ENCODE measurements at regions not wholly inside any gene's neighbourhood (a gene's known extent, or its start where the extent isn't known, plus 50 kb on each side); places are given as distances from the start of the nearest gene placed in this dataset.

DNA sequence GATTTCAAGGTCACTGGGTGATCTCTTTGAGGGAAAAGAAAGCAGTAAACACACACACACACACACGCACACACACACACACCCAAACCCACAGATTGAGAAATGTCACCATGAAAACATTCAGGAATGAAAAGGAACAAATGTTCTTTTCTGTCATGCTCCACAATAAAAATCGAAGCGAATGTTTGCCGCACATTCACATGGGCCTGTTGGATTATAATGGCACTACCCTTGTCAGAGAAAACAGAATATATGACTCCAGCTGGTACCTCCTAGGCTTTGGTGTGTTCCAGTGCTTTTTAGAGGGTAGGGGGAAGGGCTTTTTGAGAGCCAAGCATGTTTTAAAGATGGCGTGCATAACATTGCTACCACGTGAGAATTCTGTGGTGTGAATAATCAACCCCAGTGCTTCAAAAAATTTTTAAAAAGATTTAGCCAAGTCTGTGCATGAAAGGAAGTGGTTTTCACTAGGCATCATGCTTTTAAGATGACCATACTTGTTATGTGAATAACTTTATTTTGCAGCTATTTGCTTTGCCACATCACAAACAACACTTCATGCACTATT is 120.8 kb upstream of the ZNF608 start:
- TF ChIP-seq, protein P1, sequence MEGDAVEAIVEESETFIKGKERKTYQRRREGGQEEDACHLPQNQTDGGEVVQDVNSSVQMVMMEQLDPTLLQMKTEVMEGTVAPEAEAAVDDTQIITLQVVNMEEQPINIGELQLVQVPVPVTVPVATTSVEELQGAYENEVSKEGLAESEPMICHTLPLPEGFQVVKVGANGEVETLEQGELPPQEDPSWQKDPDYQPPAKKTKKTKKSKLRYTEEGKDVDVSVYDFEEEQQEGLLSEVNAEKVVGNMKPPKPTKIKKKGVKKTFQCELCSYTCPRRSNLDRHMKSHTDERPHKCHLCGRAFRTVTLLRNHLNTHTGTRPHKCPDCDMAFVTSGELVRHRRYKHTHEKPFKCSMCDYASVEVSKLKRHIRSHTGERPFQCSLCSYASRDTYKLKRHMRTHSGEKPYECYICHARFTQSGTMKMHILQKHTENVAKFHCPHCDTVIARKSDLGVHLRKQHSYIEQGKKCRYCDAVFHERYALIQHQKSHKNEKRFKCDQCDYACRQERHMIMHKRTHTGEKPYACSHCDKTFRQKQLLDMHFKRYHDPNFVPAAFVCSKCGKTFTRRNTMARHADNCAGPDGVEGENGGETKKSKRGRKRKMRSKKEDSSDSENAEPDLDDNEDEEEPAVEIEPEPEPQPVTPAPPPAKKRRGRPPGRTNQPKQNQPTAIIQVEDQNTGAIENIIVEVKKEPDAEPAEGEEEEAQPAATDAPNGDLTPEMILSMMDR (IDR thresholded peaks at IDR 0.05), result no peak
- DNase-seq, result peak; percentile 55

DNA sequence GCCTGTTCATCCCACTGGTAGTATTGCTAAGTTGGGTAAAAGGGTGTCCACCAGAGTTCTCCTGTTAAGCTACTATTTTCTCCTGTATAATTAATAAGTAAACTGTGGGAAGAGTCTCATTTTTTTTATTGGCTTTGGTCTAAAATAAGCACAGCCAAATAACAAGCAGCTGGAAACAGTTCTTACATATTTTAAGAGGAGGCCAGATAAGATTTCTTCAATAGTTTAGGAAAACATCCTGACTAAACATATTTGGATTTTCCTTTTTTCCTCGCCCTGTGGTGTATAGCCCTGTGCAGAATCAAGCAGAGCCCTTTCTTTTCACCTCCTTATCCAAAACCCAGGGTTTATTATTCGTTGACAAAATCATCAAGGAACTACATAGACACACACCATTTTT is 122.2 kb upstream of the ZNF608 start:
- Mint-ChIP-seq H3K4me1 (ENCODE audit: low read depth) (peaks cover 7% of the 10 kb centered on the region; the same call in 1 of the 2 replicates), H3K36me3 (ENCODE audit: low read depth) (no peaks in the 10 kb centered on the region), H3K9me3 (no peaks in the 10 kb centered on the region), H3K27ac (no peak overlapping the region), H3K27me3 (ENCODE audit: insufficient read depth) (no peaks in the 10 kb centered on the region), H3K4me3 (no peak overlapping the region)
- TF ChIP-seq, protein P1 (IDR thresholded peaks at IDR 0.05), result no peak
- no peak for DNase-seq

More for the DNA sequence above, 120.8 kb upstream of the ZNF608 start:
- Mint-ChIP-seq H3K4me3 (no peak overlapping the region), H3K27me3 (ENCODE audit: insufficient read depth) (no peaks in the 10 kb centered on the region; the same call in 1 of the 2 replicates), H3K9me3 (no peaks in the 10 kb centered on the region), H3K4me1 (ENCODE audit: low read depth) (peaks cover 7% of the 10 kb centered on the region; the same call in 1 of the 2 replicates), H3K36me3 (ENCODE audit: low read depth) (no peaks in the 10 kb centered on the region), H3K27ac (no peak overlapping the region)

DNA sequence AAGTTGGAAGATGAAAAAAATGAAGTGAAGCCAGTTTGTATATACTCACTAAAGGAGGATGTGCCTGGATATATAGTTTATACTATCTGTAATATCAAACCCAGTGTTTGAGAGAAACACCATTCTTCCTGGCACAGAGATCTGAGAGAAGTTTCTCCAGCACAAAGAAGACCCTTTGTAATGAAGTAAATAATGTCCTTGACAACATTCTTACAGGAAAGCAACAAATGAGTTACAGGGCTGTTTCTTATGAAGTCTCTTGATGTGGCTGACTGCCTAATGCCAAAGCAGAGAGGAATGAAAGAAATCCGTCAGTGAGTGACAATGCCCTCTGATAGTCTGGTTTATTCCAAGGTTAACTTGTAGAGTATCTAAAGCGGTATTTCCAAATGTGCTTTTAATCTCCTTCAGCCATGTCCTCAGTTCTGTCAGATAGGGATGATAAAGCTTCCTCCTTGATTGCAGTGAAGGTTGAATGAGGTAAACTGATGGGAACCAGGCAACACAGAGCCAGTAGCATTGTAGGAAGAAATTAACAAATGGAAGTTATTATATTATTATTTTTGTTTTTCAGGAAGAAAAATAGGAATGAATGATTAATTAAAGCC is 123.1 kb upstream of the ZNF608 start:
- H3K27ac Mint-ChIP-seq, result no peak overlapping the region
- H3K36me3 Mint-ChIP-seq (ENCODE audit: low read depth), result no peaks in the 10 kb centered on the region
- H3K27me3 Mint-ChIP-seq (ENCODE audit: insufficient read depth), result no peaks in the 10 kb centered on the region
- H3K9me3 Mint-ChIP-seq, result no peaks in the 10 kb centered on the region
- TF ChIP-seq, protein P1 (IDR thresholded peaks at IDR 0.05), result no peak
- H3K4me3 Mint-ChIP-seq, result no peak overlapping the region
- peaks cover 7% of the 10 kb centered on the region; the same call in 1 of the 2 replicates for H3K4me1 Mint-ChIP-seq (ENCODE audit: low read depth)
- DNase-seq, result no peak

DNA sequence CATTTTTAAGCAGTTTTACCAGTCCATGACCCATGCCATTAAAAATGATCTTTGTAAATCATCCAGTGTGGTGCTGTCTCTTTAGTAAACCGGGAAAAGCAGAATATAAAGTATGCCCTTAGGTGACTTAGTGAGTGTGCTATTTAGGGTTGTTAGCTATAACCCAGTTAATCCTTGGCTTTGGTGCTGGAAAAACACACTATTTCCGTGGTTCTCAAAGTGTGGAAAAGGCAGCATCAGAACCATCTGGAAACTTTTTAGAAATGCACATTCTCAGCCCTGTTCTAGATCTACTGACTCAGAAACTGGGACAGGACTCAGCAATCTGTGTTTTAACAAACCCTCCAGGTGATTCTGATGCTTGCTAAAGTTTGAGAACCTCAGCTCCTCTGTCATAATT is 123.6 kb upstream of the ZNF608 start:
- Mint-ChIP-seq H3K9me3 (no peaks in the 10 kb centered on the region), H3K27me3 (ENCODE audit: insufficient read depth) (peaks cover 1% of the 10 kb centered on the region; the same call in 1 of the 2 replicates), H3K4me1 (ENCODE audit: low read depth) (peaks cover 7% of the 10 kb centered on the region; the same call in 1 of the 2 replicates), H3K36me3 (ENCODE audit: low read depth) (no peaks in the 10 kb centered on the region), H3K4me3 (no peak overlapping the region), H3K27ac (no peak overlapping the region)
- DNase-seq, result no peak
- TF ChIP-seq, protein P1 (IDR thresholded peaks at IDR 0.05), result no peak

DNA sequence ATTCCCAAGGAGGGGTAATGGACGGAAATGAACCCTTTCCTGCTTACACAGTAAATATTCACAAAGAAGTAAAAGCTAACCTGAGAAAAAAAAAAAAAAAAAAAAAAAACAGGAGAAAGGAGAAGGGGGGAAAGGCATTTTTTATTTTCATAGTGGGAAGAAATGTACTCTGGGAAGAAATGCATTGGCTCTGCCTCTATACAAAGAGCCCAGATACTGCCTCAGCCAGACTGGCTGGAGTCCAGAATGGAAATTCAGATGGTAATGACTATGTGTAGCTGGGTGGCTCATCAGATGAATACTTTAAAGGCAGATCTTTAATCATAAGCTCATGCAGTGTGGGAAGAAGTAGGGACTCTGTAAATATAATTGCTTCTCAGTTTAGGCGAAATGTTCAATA is 124.9 kb upstream of the ZNF608 start:
- Mint-ChIP-seq H3K9me3 (no peaks in the 10 kb centered on the region), H3K27ac (no peak overlapping the region), H3K27me3 (ENCODE audit: insufficient read depth) (peaks cover 3% of the 10 kb centered on the region; the same call in 1 of the 2 replicates), H3K36me3 (ENCODE audit: low read depth) (no peaks in the 10 kb centered on the region), H3K4me1 (ENCODE audit: low read depth) (peaks cover 7% of the 10 kb centered on the region; the same call in 1 of the 2 replicates), H3K4me3 (no peak overlapping the region)
- DNase-seq, result no peak
- TF ChIP-seq, protein P1 (IDR thresholded peaks at IDR 0.05), result no peak

Measured in HFFc6 (cell line).